Body of pancreas (tissue), 4 donors: ENCODE measurements at regions not wholly inside any gene's neighbourhood (a gene's known extent, or its start where the extent isn't known, plus 50 kb on each side); places are given as distances from the start of the nearest gene placed in this dataset.

Experiments
- ATAC-seq: fragments of 150-250 bp; one replicate; pipeline ENCODE4 v1.9.1; 2016
- DNase-seq, 4 donors: peaks; one replicate each; pipeline ENCODE4 v3.0.0-alpha.2; 2019
- H3K27ac ChIP-seq, 4 donors: fragments of 200-600 bp; sonication (generic); 1 replicate in 3 of 4; 2 replicates in 1 of 4; pipeline versions ENCODE4 v1.5.1 to v1.6.1; 2016 to 2019; ENCODE audit warnings: mild to moderate bottlenecking in 1 of 4, mixed read lengths in 1 of 4, moderate library complexity in 1 of 4
- H3K27me3 ChIP-seq, 2 donors: fragments of 200-600 bp; sonication (generic); one replicate each; pipeline ENCODE4 v1.6.0; 2016; ENCODE audit warnings: mild to moderate bottlenecking in 1 of 2
- H3K36me3 ChIP-seq, 2 donors: fragments of 200-600 bp; sonication (generic); replicated peaks in 1 of 2; 2 replicates each; pipeline ENCODE4 v1.5.1; 2016; ENCODE audit warnings: low read depth in 2 of 2; ENCODE audit not compliant: insufficient read depth in 1 of 2
- H3K4me1 ChIP-seq: fragments of 200-600 bp; sonication (generic); one replicate; pipeline ENCODE4 v1.6.0; 2016
- H3K4me3 ChIP-seq, 2 donors: fragments of 200-600 bp; sonication (generic); 1 replicate in 1 of 2; 2 replicates in 1 of 2; pipeline ENCODE4 v1.5.1; 2016 to 2019
- H3K9me3 ChIP-seq, 3 donors: fragments of 200-600 bp; sonication (generic); 1 replicate in 2 of 3; 2 replicates in 1 of 3; pipeline ENCODE4 v1.5.1; 2016
- CTCF ChIP-seq, 7 experiments: fragments of 450-650 bp in 4 of 7; fragments of 200-600 bp in 3 of 7; sonication (generic) in 3 of 7; IDR thresholded peaks; one replicate each; pipeline ENCODE4 v1.5.1; 2016 to 2019; ENCODE audit warnings: antibody characterized with exemption in 7 of 7
- POLR2A ChIP-seq, 3 donors: fragments of 450-650 bp; IDR thresholded peaks; one replicate each; pipeline ENCODE4 v1.6.1; 2016; ENCODE audit warnings: antibody characterized with exemption in 3 of 3, mild to moderate bottlenecking in 2 of 3
- WGBS, 2 donors: methylation state at CpG; one replicate each; pipeline ENCODE4 v1.1.5; 2017; 5-methylcytosine and 5-hydroxymethylcytosine counted together
- intact Hi-C: fragments of 100-400 bp; cut with DNase I; formaldehyde crosslinking; loops from one replicate; pipeline ENCODE4 v1.15.1; 2023

- intact Hi-C loops: no loop called here
- Histone ChIP-seq H3K4me1 (peaks cover 4% of the 10 kb centered on the region), H3K27me3 (no peaks in the 10 kb centered on the region), H3K27ac (peak overlapping the region in 1 of 4 donors; percentile 44), H3K9me3 (no peaks in the 10 kb centered on the region), H3K4me3 (no peak overlapping the region), H3K36me3 (no peaks in the 10 kb centered on the region)
- WGBS, 2 donors: 76 to 93% methylated on average over 5 of the region's 5 CpGs
- TF ChIP-seq POLR2A (IDR thresholded peaks at IDR 0.05): no peak
- no peak for TF ChIP-seq CTCF (IDR thresholded peaks at IDR 0.05)
- ATAC-seq (no peak), DNase-seq (peak in 2 of 4 donors; percentile 18 to 36)
These were observed 76.6 kb upstream of the DAB2 start for GRCh38 chr5:39501397-39501796.

GRCh38 chr5:39500551-39501175 is 75.9 kb upstream of the DAB2 start:
- no peaks in the 10 kb centered on the region for H3K9me3 ChIP-seq
- ATAC-seq (no peak), DNase-seq (no peak)
- H3K27ac ChIP-seq: no peak overlapping the region
- H3K27me3 ChIP-seq: no peaks in the 10 kb centered on the region
- intact Hi-C loops: no loop called here
- H3K4me3 ChIP-seq: no peak overlapping the region
- no peak for TF ChIP-seq CTCF (IDR thresholded peaks at IDR 0.05)
- TF ChIP-seq POLR2A (IDR thresholded peaks at IDR 0.05): no peak
- no peaks in the 10 kb centered on the region for H3K36me3 ChIP-seq
- WGBS, 2 donors: 23 to 38% methylated on average over 2 of the region's 2 CpGs
- peaks cover 4% of the 10 kb centered on the region for H3K4me1 ChIP-seq

GRCh38 chr5:39498278-39498952 is 73.6 kb upstream of the DAB2 start:
- Histone ChIP-seq H3K4me3 (no peak overlapping the region), H3K4me1 (peaks cover 4% of the 10 kb centered on the region), H3K9me3 (no peaks in the 10 kb centered on the region), H3K36me3 (no peaks in the 10 kb centered on the region), H3K27me3 (no peaks in the 10 kb centered on the region), H3K27ac (peak overlapping the region in 1 of 4 donors; percentile 35)
- intact Hi-C loops: no loop called here
- WGBS, 2 donors: 22 to 23% methylated on average over 4 of the region's 4 CpGs
- peak; percentile 30 for ATAC-seq
- no peak for DNase-seq
- TF ChIP-seq CTCF (IDR thresholded peaks at IDR 0.05) (no peak), POLR2A (IDR thresholded peaks at IDR 0.05) (no peak)

- Histone ChIP-seq H3K4me1 (peaks cover 4% of the 10 kb centered on the region), H3K9me3 (no peaks in the 10 kb centered on the region), H3K27me3 (no peaks in the 10 kb centered on the region), H3K27ac (no peak overlapping the region), H3K36me3 (no peaks in the 10 kb centered on the region), H3K4me3 (no peak overlapping the region)
- intact Hi-C loops: no loop called here
- ATAC-seq (no peak), DNase-seq (no peak)
- no peak for TF ChIP-seq POLR2A (IDR thresholded peaks at IDR 0.05)
- no peak for TF ChIP-seq CTCF (IDR thresholded peaks at IDR 0.05)
- WGBS, 2 donors: 80 to 83% methylated on average over 4 of the region's 4 CpGs
These were observed 72.5 kb upstream of the DAB2 start for GRCh38 chr5:39497322-39497721.

GRCh38 chr5:39495227-39495626 is 70.4 kb upstream of the DAB2 start:
- no peaks in the 10 kb centered on the region for H3K36me3 ChIP-seq
- H3K9me3 ChIP-seq: no peaks in the 10 kb centered on the region
- ATAC-seq: no peak
- no peak overlapping the region for H3K4me3 ChIP-seq
- TF ChIP-seq POLR2A (IDR thresholded peaks at IDR 0.05) (no peak), CTCF (IDR thresholded peaks at IDR 0.05) (no peak)
- H3K27me3 ChIP-seq: no peaks in the 10 kb centered on the region
- WGBS, 2 donors: 63 to 66% methylated on average over 1 of the region's 1 CpG
- no peak for DNase-seq
- no peaks in the 10 kb centered on the region for H3K4me1 ChIP-seq
- intact Hi-C loops: no loop called here
- no peak overlapping the region for H3K27ac ChIP-seq
